Neural progenitor cell (in vitro differentiated cells): ENCODE measurements at regions not wholly inside any gene's neighbourhood (a gene's known extent, or its start where the extent isn't known, plus 50 kb on each side); places are given as distances from the start of the nearest gene placed in this dataset.

Experiments
- DNase-seq: peaks from one replicate; pipeline ENCODE4 v3.0.0-alpha.2; 2016; ENCODE audit warnings: low spot score
- H2AFZ ChIP-seq: fragments of 200-600 bp; sonication (generic); replicated peaks from 2 replicates; pipeline ENCODE4 v1.6.1; 2016; ENCODE audit warnings: antibody characterized with exemption
- H3F3A ChIP-seq: fragments of 200-600 bp; sonication (generic); 2 replicates; pipeline ENCODE4 v1.6.1; 2016; ENCODE audit warnings: antibody characterized with exemption, low read depth
- H3K27ac ChIP-seq: fragments of 200-600 bp; sonication (generic); 2 replicates; pipeline ENCODE4 v1.5.1; 2016; ENCODE audit warnings: mild to moderate bottlenecking
- H3K27me3 ChIP-seq: fragments of 200-600 bp; sonication (generic); 2 replicates; pipeline ENCODE4 v1.6.1; 2016; ENCODE audit warnings: mild to moderate bottlenecking, moderate library complexity
- H3K36me3 ChIP-seq: fragments of 200-600 bp; sonication (generic); 2 replicates; pipeline ENCODE4 v1.5.1; 2016
- H3K4me1 ChIP-seq: fragments of 200-600 bp; sonication (generic); 2 replicates; pipeline ENCODE4 v1.6.1; 2016; ENCODE audit warnings: mixed run types
- H3K4me2 ChIP-seq: fragments of 200-600 bp; sonication (generic); 2 replicates; pipeline ENCODE4 v1.6.1; 2016
- H3K4me3 ChIP-seq: fragments of 200-600 bp; sonication (generic); 2 replicates; pipeline ENCODE4 v1.5.1; 2016
- H3K79me2 ChIP-seq: fragments of 200-600 bp; sonication (generic); 2 replicates; pipeline ENCODE4 v1.6.1; 2016; ENCODE audit warnings: low read depth
- H3K9ac ChIP-seq: fragments of 200-600 bp; sonication (generic); 2 replicates; pipeline ENCODE4 v1.6.1; 2016
- H3K9me3 ChIP-seq: fragments of 200-600 bp; sonication (generic); 2 replicates; pipeline ENCODE4 v1.5.1; 2016; ENCODE audit warnings: low read depth
- H4K20me1 ChIP-seq: fragments of 200-600 bp; sonication (generic); 2 replicates; pipeline ENCODE4 v1.6.1; 2016; ENCODE audit warnings: low read depth
- H3K27ac Mint-ChIP-seq: 3 replicates; pipeline ENCODE4 v1.8.0; 2021; ENCODE audit warnings: mixed read lengths
- H3K27me3 Mint-ChIP-seq: 2 replicates; pipeline ENCODE4 v1.8.0; 2022; ENCODE audit warnings: low read depth, mild to moderate bottlenecking, inconsistent platforms, moderate library complexity, mixed read lengths; ENCODE audit not compliant: insufficient read depth
- H3K36me3 Mint-ChIP-seq: 3 replicates; pipeline ENCODE4 v1.8.0; 2021; ENCODE audit warnings: mixed read lengths
- H3K4me1 Mint-ChIP-seq: 3 replicates; pipeline ENCODE4 v1.8.0; 2021; ENCODE audit warnings: mixed read lengths
- H3K4me3 Mint-ChIP-seq: 3 replicates; pipeline ENCODE4 v1.8.0; 2021; ENCODE audit warnings: mild to moderate bottlenecking, moderate library complexity, mixed read lengths
- H3K9me3 Mint-ChIP-seq: 3 replicates; pipeline ENCODE4 v1.8.0; 2020; ENCODE audit warnings: mixed read lengths
- EZH2 ChIP-seq: fragments of 200-600 bp; sonication (generic); IDR thresholded peaks from 2 replicates; pipeline ENCODE4 v1.6.1; 2017; ENCODE audit warnings: antibody characterized with exemption, mild to moderate bottlenecking, moderate library complexity
- EZH2phosphoT487 ChIP-seq: fragments of 200-600 bp; sonication (generic); IDR thresholded peaks from 2 replicates; pipeline ENCODE4 v1.6.1; 2017; ENCODE audit warnings: antibody characterized with exemption
- TF ChIP-seq, protein P1 (sequence below): fragments of 200-600 bp; sonication (generic); IDR thresholded peaks from 2 replicates; pipeline ENCODE4 v1.5.1; 2017; ENCODE audit warnings: antibody characterized with exemption, mild to moderate bottlenecking

DNA sequence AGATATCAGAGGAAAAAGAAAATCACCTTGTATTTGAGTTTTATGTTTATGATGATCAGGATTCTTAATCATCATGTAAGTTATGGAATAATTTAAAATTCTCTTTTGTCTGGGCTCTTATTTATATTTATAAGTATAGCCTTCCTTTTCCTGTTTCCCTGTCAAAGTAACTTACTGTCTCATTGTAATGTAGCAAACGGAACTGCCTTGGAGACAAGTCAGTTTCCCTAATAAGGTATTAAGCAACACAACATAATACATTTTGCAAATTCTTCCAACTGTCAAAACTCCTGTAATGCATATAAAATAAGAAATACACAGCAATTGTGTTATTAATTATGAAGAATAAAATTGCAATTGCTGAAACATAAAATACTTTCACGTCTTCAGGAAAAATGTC lies 463.2 kb downstream of the MAT2B start:
- H2AFZ ChIP-seq: no peak overlapping the region
- Mint-ChIP-seq H3K36me3 (peaks cover 1% of the 10 kb centered on the region), H3K9me3 (peaks cover 4% of the 10 kb centered on the region), H3K27ac (no peak overlapping the region), H3K4me3 (no peak overlapping the region), H3K27me3 (no peaks in the 10 kb centered on the region), H3K4me1 (peaks cover 3% of the 10 kb centered on the region)
- H3F3A ChIP-seq: no peaks in the 10 kb centered on the region
- H3K36me3 ChIP-seq: no peaks in the 10 kb centered on the region
- H3K79me2 ChIP-seq: no peaks in the 10 kb centered on the region
- no peak overlapping the region for H3K4me3 ChIP-seq
- H4K20me1 ChIP-seq: no peaks in the 10 kb centered on the region
- H3K4me1 ChIP-seq: peaks cover 8% of the 10 kb centered on the region
- H3K27ac ChIP-seq: no peak overlapping the region
- TF ChIP-seq EZH2: no peak
- no peak for TF ChIP-seq EZH2phosphoT487
- TF ChIP-seq, protein P1, sequence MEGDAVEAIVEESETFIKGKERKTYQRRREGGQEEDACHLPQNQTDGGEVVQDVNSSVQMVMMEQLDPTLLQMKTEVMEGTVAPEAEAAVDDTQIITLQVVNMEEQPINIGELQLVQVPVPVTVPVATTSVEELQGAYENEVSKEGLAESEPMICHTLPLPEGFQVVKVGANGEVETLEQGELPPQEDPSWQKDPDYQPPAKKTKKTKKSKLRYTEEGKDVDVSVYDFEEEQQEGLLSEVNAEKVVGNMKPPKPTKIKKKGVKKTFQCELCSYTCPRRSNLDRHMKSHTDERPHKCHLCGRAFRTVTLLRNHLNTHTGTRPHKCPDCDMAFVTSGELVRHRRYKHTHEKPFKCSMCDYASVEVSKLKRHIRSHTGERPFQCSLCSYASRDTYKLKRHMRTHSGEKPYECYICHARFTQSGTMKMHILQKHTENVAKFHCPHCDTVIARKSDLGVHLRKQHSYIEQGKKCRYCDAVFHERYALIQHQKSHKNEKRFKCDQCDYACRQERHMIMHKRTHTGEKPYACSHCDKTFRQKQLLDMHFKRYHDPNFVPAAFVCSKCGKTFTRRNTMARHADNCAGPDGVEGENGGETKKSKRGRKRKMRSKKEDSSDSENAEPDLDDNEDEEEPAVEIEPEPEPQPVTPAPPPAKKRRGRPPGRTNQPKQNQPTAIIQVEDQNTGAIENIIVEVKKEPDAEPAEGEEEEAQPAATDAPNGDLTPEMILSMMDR: no peak
- no peak overlapping the region for H3K9ac ChIP-seq
- H3K27me3 ChIP-seq: no peaks in the 10 kb centered on the region
- no peak overlapping the region for H3K4me2 ChIP-seq
- H3K9me3 ChIP-seq: no peaks in the 10 kb centered on the region
- DNase-seq: no peak

DNA sequence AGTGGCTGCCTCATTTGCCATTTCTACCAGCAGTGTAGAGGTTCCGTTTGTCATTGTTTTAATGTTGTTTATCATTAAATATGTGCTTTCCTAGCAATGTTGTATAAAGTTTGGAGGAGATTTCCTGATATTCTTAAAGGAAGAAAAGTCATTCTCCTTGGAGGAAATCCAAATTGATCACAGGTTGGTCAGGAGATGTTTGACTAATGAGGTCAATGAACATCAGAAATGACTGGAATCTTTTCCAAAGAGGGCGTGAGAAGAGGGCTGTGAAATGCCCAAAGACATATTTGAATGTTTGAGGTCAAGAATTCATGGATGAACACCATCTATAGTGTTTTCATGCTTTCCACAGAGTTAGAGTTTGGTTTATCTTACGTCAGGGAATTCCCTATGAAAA lies 471.3 kb downstream of the MAT2B start:
- Mint-ChIP-seq H3K4me3 (no peak overlapping the region), H3K9me3 (peaks cover 6% of the 10 kb centered on the region), H3K27ac (no peak overlapping the region), H3K4me1 (peaks cover 2% of the 10 kb centered on the region), H3K27me3 (no peaks in the 10 kb centered on the region), H3K36me3 (peaks cover 1% of the 10 kb centered on the region)
- no peak overlapping the region for H3K4me3 ChIP-seq
- H3K4me2 ChIP-seq: no peak overlapping the region
- H4K20me1 ChIP-seq: no peaks in the 10 kb centered on the region
- H3F3A ChIP-seq: no peaks in the 10 kb centered on the region
- H3K9ac ChIP-seq: no peak overlapping the region
- DNase-seq: no peak
- H3K27ac ChIP-seq: no peak overlapping the region
- TF ChIP-seq EZH2phosphoT487: no peak
- no peak for TF ChIP-seq EZH2
- TF ChIP-seq, protein P1: no peak
- H3K4me1 ChIP-seq: no peaks in the 10 kb centered on the region
- no peaks in the 10 kb centered on the region for H3K79me2 ChIP-seq
- H3K36me3 ChIP-seq: no peaks in the 10 kb centered on the region
- H2AFZ ChIP-seq: no peak overlapping the region
- H3K27me3 ChIP-seq: no peaks in the 10 kb centered on the region
- no peaks in the 10 kb centered on the region for H3K9me3 ChIP-seq

DNA sequence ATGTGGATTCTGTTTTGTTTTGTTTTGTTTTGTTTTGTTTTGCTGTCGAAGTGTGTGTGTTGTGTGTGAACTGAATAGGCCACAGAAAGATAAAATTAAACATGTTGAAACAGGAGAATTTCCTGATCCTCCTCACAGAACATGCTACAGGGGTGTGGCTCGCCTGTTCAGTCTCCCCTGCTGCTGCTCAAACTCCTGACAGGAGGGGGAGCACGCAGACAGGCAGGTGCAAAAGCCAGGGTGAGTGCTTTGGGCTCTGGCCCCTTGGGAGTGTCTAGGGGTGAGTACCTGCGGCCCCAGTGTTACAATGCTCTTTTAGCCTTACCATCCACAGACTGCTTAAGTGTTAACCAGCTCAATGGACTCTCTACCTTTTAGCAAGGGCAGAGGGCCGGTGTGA lies 473.5 kb downstream of the MAT2B start:
- Histone ChIP-seq H2AFZ (no peak overlapping the region), H3K4me2 (no peak overlapping the region), H3K4me1 (no peaks in the 10 kb centered on the region), H3K79me2 (no peaks in the 10 kb centered on the region), H3F3A (no peaks in the 10 kb centered on the region), H4K20me1 (no peaks in the 10 kb centered on the region), H3K9me3 (no peaks in the 10 kb centered on the region), H3K4me3 (no peak overlapping the region), H3K36me3 (no peaks in the 10 kb centered on the region), H3K9ac (no peak overlapping the region), H3K27me3 (no peaks in the 10 kb centered on the region), H3K27ac (no peak overlapping the region)
- Mint-ChIP-seq H3K9me3 (peaks cover 3% of the 10 kb centered on the region), H3K36me3 (no peaks in the 10 kb centered on the region), H3K27me3 (no peaks in the 10 kb centered on the region), H3K4me3 (no peak overlapping the region), H3K27ac (no peak overlapping the region), H3K4me1 (peaks cover 2% of the 10 kb centered on the region)
- TF ChIP-seq EZH2phosphoT487: no peak
- TF ChIP-seq, protein P1: peak; percentile 36
- DNase-seq: peak; percentile 24

DNA sequence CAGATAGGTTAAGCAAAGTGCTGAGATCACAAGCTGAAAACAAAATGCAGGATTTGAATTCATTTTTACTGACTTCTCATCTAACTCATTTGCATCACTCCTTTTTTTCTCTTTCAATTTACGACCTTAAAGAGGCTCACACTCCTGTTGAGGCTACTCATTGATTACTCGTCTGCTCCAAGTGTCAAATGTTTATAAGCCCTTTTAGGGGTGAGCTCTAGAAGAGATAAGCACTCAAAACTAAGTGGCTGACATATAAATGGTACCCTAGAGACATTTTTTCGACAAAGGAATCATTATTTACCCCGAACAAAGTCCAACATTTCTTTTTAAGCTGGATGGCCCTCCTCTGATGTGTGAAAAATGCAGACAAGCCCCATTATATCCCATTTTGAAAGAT lies 483.1 kb downstream of the MAT2B start:
- no peaks in the 10 kb centered on the region for H3K79me2 ChIP-seq
- no peak overlapping the region for H3K4me2 ChIP-seq
- peaks cover 2% of the 10 kb centered on the region for H3K27me3 Mint-ChIP-seq
- no peaks in the 10 kb centered on the region for H3K9me3 Mint-ChIP-seq
- no peak overlapping the region for H3K27ac ChIP-seq
- no peaks in the 10 kb centered on the region for H3F3A ChIP-seq
- DNase-seq: no peak
- no peak overlapping the region for H3K9ac ChIP-seq
- H3K4me1 Mint-ChIP-seq: no peaks in the 10 kb centered on the region
- H4K20me1 ChIP-seq: no peaks in the 10 kb centered on the region
- H3K36me3 ChIP-seq: no peaks in the 10 kb centered on the region
- no peak for TF ChIP-seq EZH2phosphoT487
- no peak overlapping the region for H3K27ac Mint-ChIP-seq
- H3K27me3 ChIP-seq: no peaks in the 10 kb centered on the region
- H3K4me1 ChIP-seq: no peaks in the 10 kb centered on the region
- no peak overlapping the region for H2AFZ ChIP-seq
- no peak overlapping the region for H3K4me3 Mint-ChIP-seq
- H3K36me3 Mint-ChIP-seq: no peaks in the 10 kb centered on the region
- no peaks in the 10 kb centered on the region for H3K9me3 ChIP-seq
- H3K4me3 ChIP-seq: no peak overlapping the region
